ENCODE measurements at regions not wholly inside any gene's neighbourhood (a gene's known extent, or its start where the extent isn't known, plus 50 kb on each side); places are given as distances from the start of the nearest gene placed in this dataset.
"Not testable (repeated sequence)": the region's sequence is repeated elsewhere in the genome, so short reads cannot be mapped to it uniquely, and the experiment has no call there.

- DNase-seq (no peak), ATAC-seq (no peak)
- H3K27ac ChIP-seq: no peak overlapping the region
- TF ChIP-seq, protein P1, sequence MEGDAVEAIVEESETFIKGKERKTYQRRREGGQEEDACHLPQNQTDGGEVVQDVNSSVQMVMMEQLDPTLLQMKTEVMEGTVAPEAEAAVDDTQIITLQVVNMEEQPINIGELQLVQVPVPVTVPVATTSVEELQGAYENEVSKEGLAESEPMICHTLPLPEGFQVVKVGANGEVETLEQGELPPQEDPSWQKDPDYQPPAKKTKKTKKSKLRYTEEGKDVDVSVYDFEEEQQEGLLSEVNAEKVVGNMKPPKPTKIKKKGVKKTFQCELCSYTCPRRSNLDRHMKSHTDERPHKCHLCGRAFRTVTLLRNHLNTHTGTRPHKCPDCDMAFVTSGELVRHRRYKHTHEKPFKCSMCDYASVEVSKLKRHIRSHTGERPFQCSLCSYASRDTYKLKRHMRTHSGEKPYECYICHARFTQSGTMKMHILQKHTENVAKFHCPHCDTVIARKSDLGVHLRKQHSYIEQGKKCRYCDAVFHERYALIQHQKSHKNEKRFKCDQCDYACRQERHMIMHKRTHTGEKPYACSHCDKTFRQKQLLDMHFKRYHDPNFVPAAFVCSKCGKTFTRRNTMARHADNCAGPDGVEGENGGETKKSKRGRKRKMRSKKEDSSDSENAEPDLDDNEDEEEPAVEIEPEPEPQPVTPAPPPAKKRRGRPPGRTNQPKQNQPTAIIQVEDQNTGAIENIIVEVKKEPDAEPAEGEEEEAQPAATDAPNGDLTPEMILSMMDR (IDR thresholded peaks at IDR 0.05): no peak
- 86 to 90% methylated on average over 6 of the region's 6 CpGs for WGBS, 2 donors
- H3K4me3 ChIP-seq: no peak overlapping the region
- H3K27me3 ChIP-seq: peaks cover 0 to 3% (median 0%) of the 10 kb centered on the region in 7 donors
- H3K36me3 ChIP-seq: no peaks in the 10 kb centered on the region
- H3K9me3 ChIP-seq: peaks cover 0 to 8% (median 0%) of the 10 kb centered on the region in 11 donors
- no peaks in the 10 kb centered on the region for H3K4me1 ChIP-seq
- intact Hi-C loops (cut with DNase I): no loop called here
Observed at GRCh38 chr14:44742202-44742601, 219.5 kb downstream of the KLHL28 start.

DNA sequence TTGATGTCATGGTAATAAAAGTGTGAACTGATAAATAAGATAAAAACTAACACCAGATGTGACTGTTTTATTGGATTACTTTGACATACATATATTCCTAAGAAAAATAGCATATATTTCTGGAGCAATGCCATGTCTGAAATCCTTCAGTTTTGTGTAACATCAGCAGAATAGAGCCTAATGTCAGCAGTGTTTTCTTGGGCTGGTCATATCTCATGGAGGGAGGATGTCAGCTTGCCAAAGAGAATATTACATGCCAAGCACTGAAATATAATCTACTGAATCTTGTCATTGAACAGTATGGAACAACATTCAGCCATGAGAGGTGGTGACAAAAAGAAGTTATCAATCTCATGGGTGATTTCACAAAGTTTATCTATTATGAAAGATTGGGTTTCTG is 220.3 kb downstream of the KLHL28 start:
- peaks cover 0 to 3% (median 0%) of the 10 kb centered on the region in 7 donors for H3K27me3 ChIP-seq
- H3K4me3 ChIP-seq: no peak overlapping the region
- TF ChIP-seq, protein P1 (IDR thresholded peaks at IDR 0.05): no peak
- intact Hi-C loops (cut with DNase I): no loop called here
- H3K9me3 ChIP-seq: peaks cover 0 to 2% (median 0%) of the 10 kb centered on the region in 11 donors
- H3K4me1 ChIP-seq: no peaks in the 10 kb centered on the region
- H3K27ac ChIP-seq: no peak overlapping the region
- H3K36me3 ChIP-seq: no peaks in the 10 kb centered on the region
- ATAC-seq: no peak
- DNase-seq: no peak

DNA sequence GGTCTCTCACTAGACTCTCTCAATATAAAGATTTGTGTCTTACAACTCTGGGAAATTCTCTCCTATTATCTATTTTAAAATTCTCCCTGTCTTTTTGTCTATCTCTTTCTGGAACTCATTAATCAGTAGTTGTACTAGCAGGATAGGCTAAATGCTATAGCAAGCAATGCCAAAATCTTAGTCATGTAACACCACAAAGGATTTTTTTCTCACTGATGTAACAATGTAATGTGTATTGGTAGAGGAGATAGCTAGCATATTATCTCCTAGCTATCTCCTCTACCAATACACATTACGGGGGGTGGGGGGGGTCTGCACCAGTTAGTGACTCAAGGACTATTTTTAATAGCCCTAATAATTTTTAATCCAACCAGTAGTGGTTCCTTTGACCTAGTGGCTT is 225.4 kb downstream of the KLHL28 start:
- intact Hi-C loops (cut with DNase I): no loop called here

DNA sequence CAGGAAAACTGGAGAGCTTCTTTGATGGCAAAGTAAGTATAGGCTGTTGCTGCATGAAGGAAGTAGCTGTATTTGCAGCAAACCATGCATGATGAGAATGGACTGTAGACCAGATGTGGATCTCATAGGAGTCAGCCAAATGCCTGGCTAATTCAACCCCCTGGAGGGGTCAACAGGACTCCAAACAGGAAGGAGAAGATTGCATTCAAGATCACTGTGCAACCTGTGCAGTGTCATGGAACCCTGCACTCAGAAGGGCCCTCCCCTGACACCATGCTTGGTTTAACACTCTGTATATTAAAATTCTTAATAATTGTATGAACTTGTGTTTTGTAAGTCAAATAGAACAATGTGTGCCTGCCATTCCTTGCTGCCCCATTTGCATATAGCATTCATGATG is 225.1 kb upstream of the FSCB start:
- H3K27me3 ChIP-seq: no peaks in the 10 kb centered on the region
- intact Hi-C loops (cut with DNase I): no loop called here
- H3K9me3 ChIP-seq: no peaks in the 10 kb centered on the region
- H3K27ac ChIP-seq: no peak overlapping the region
- H3K36me3 ChIP-seq: no peaks in the 10 kb centered on the region
- TF ChIP-seq, protein P1 (IDR thresholded peaks at IDR 0.05): no peak
- no peaks in the 10 kb centered on the region for H3K4me1 ChIP-seq
- ATAC-seq (no peak), DNase-seq (no peak)
- no peak overlapping the region for H3K4me3 ChIP-seq

More for the DNA sequence above, 225.4 kb downstream of the KLHL28 start:
- ATAC-seq: no peak
- no peaks in the 10 kb centered on the region for H3K4me1 ChIP-seq
- no peaks in the 10 kb centered on the region for H3K9me3 ChIP-seq
- H3K36me3 ChIP-seq: no peaks in the 10 kb centered on the region
- WGBS, 2 donors: 38 to 44% methylated on average over 1 of the region's 1 CpG
- no peak overlapping the region for H3K4me3 ChIP-seq
- DNase-seq: no peak
- TF ChIP-seq, protein P1 (IDR thresholded peaks at IDR 0.05): no peak
- no peak overlapping the region for H3K27ac ChIP-seq
- peaks cover 0 to 3% (median 0%) of the 10 kb centered on the region in 7 donors for H3K27me3 ChIP-seq

DNA sequence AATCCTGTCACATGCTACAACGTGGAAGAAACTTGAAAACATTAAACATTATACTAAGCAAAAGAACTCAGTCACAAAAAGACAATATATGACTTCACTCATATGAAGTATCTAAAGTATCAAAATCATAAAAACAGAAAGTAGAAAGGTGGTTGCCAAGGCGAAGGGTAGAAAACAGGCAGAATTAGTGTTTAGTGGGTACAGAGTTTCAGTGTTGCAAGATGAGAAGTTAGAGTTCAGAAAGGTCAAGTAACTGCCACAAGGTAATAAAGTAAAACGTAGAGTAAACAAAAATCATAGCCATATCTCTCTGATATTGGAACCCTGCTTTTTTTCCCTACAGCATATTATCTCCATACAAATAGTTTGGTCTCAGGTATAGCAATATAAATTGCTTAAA is 223.8 kb upstream of the FSCB start:
- TF ChIP-seq, protein P1 (IDR thresholded peaks at IDR 0.05): no peak
- ATAC-seq (no peak), DNase-seq (no peak)
- intact Hi-C loops (cut with DNase I): no loop called here
- Histone ChIP-seq H3K27me3 (no peaks in the 10 kb centered on the region), H3K4me3 (no peak overlapping the region), H3K36me3 (no peaks in the 10 kb centered on the region), H3K4me1 (no peaks in the 10 kb centered on the region), H3K27ac (no peak overlapping the region), H3K9me3 (no peaks in the 10 kb centered on the region)
- 71 to 77% methylated on average over 3 of the region's 3 CpGs for WGBS, 2 donors

- DNase-seq; ATAC-seq; H3K4me1 ChIP-seq; H3K27me3 ChIP-seq; H3K36me3 ChIP-seq; intact Hi-C loops (cut with DNase I); H3K27ac ChIP-seq; H3K4me3 ChIP-seq: not testable (repeated sequence)
- 46 to 56% methylated on average over 1 of the region's 1 CpG for WGBS, 2 donors
- H3K9me3 ChIP-seq: peaks cover 0 to 49% (median 18%) of the 10 kb centered on the region in 11 donors
Observed at GRCh38 chr14:44721395-44721794, 214.3 kb upstream of the FSCB start.

Data from heart right ventricle (tissue), 16 donors.